DND-41 (cell line): ENCODE measurements at regions not wholly inside any gene's neighbourhood (a gene's known extent, or its start where the extent isn't known, plus 50 kb on each side); places are given as distances from the start of the nearest gene placed in this dataset.
"Not testable (repeated sequence)": the region's sequence is repeated elsewhere in the genome, so short reads cannot be mapped to it uniquely, and the experiment has no call there.

Experiments used
- EZH2 ChIP-seq: IDR thresholded peaks from 3 replicates; pipeline ENCODE4 v1.6.1; 2012; ENCODE audit warnings: borderline replicate concordance, low read depth, mild to moderate bottlenecking, moderate library complexity, low read length, inconsistent platforms; ENCODE audit not compliant: severe bottlenecking
- TF ChIP-seq, protein P1 (sequence below): IDR thresholded peaks from 2 replicates; pipeline ENCODE4 v1.5.1; 2012; ENCODE audit warnings: borderline replicate concordance, low read length, moderate library complexity, mild to moderate bottlenecking; ENCODE audit not compliant: poor library complexity, severe bottlenecking; ENCODE audit errors: extremely low read depth

DNA sequence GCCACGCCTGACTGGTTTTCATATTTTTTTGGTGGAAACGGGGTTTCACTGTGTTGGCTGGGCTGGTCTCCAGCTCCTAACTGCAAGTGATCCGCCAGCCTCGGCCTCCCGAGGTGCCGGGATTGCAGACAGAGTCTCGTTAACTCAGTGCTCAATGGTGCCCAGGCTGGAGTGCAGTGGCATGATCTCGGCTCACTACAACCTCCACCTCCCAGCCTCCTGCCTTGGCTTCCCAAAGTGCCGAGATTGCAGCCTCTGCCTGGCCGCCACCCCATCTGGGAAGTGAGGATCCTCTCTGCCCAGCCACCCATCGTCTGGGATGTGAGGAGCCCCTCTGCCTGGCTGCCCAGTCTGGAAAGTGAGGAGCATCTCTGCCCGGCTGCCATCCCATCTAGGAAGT is 92.7 kb downstream of the ZNF675 start:
- TF ChIP-seq EZH2 = not testable (repeated sequence)
- TF ChIP-seq, protein P1, sequence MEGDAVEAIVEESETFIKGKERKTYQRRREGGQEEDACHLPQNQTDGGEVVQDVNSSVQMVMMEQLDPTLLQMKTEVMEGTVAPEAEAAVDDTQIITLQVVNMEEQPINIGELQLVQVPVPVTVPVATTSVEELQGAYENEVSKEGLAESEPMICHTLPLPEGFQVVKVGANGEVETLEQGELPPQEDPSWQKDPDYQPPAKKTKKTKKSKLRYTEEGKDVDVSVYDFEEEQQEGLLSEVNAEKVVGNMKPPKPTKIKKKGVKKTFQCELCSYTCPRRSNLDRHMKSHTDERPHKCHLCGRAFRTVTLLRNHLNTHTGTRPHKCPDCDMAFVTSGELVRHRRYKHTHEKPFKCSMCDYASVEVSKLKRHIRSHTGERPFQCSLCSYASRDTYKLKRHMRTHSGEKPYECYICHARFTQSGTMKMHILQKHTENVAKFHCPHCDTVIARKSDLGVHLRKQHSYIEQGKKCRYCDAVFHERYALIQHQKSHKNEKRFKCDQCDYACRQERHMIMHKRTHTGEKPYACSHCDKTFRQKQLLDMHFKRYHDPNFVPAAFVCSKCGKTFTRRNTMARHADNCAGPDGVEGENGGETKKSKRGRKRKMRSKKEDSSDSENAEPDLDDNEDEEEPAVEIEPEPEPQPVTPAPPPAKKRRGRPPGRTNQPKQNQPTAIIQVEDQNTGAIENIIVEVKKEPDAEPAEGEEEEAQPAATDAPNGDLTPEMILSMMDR = not testable (repeated sequence)
